ENCODE measurements at regions not wholly inside any gene's neighbourhood (a gene's known extent, or its start where the extent isn't known, plus 50 kb on each side); places are given as distances from the start of the nearest gene placed in this dataset.
"Not testable (repeated sequence)": the region's sequence is repeated elsewhere in the genome, so short reads cannot be mapped to it uniquely, and the experiment has no call there.

DNA sequence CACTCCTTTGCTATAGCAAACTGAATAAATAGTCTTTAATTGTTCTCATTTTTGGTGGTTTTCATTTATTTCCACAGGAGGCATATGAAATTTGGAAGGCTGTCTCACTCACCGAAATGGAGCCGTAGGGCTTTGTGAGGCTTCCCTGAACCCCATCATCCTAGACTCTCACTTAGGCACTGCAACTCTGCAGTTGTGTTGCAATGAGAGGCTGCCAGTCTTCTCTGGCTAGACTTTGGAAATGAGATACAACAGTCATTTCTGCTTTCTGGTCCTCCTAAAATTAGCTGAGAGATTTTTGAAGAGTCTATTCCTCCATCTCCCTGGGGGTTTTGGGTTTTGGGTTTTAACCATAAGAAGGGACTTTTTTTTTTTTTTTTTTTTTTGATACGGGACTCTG, 146.5 kb downstream of the SH3BGRL start:
- DNase-seq: no peak

DNA sequence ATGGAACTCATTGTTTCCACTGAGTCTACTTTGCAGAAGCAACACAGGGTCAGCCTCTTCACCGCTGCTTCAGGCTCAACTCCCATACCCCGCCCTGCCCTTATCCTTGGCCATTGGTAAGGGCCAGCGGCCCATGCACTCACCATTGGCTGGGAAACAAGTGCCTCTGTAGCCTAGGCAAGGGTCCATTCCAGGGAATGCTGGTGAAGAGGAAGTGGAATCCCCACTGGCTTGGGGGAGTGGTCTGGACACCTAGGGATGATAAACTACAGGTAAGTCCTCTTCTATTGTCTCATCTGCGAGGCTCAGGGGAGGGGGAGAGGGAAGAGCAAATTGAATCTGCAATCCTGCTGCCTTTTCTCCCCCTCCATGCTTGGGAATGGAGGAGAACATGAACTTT, 153.1 kb downstream of the SH3BGRL start:
- DNase-seq: no peak

DNA sequence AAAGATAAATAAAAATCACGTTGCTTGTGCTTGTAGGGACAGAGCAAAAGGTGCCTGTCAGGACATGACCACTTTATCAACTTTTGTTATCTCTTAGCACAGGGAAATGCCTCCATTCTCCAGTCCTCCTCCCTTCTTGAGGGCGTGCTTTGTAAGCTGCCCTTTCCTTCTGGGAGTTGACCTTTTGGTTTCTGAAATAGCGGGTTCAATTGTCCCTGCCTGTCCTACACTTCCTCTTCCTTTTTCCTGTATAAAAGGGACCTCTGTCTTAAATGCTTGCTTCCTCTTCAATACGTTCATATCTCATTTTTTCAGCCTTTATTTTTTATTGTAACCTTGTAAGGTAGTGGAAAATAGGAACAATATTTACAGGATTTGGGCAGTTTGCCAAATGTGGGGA, 153.5 kb downstream of the SH3BGRL start:
- no peak for DNase-seq

DNA sequence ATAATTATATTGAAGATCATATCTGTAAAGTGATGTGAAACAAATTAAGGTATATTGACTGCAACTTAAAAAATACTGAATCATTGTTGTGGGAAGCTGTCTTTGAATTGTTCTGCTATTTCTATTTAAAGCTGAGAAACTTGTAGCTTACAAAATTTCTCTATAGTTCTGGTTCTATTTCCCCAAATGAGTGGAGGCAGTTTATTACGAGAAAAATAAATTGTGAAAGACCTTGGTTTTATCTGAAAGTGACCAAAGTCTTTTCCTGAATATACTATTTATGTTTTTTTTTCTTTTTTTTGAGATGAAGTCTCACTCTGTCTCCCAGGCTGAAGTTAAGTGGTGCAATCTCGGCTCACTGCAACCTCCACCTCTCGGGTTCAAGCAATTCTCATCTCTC, 165.4 kb downstream of the SH3BGRL start:
- DNase-seq: no peak

DNA sequence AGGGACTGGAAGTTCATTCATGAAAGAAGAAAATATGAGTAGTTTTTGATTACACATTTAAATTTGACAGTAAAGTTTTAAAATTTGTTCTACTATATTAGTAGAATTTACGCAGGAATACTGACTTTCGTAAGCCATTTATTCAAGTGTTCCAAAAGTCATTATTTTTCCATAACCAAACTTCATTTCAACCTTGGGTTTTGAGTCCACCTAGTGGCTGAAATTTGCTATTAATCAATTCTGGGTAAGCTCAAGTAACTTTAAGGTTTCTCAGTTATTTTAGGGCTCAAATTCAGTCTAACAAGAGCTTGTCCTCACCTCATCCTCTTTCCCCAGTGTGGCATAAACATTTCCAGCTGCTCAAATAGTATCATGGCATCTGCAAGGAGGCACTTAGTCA, 175.4 kb downstream of the SH3BGRL start:
- DNase-seq: peak in 1 of 6 experiments; percentile 12

DNA sequence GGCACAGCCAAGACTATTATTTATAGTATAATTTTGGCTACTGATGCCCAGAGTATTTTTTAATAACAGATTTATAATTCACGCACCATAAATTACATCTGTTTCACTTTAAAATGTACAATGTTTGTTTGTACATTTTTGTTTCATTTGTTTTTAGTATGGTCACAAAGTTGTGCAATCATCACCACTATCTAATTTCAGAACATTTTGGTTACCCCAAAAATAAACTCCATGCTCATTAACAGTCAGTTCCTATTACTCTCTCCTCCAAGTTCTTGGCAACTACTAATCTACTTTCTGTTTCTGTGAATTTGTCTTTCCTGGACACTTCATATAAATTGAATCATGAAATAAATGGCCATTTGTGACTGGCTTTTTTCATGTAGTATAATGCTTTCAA, 176.7 kb downstream of the SH3BGRL start:
- no peak for DNase-seq

DNA sequence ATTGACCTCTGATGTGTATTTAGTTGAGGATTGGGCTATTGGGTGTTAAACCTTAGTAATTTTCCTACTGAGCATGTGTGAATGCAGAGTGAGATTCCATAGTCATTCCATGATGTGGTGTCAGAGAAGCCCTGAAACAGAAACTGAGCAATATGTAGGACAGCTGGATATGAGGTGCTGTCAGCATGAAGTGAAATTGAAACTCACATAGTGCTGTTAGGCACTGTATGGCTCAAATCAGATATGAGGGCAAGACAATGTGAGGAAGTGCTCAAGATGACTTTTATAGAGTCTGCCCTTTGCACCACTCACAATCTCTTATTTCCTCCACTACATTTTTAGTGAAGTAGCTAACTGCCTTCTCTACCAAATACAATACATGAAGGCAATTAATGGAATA, 188.3 kb downstream of the SH3BGRL start:
- DNase-seq: no peak

DNA sequence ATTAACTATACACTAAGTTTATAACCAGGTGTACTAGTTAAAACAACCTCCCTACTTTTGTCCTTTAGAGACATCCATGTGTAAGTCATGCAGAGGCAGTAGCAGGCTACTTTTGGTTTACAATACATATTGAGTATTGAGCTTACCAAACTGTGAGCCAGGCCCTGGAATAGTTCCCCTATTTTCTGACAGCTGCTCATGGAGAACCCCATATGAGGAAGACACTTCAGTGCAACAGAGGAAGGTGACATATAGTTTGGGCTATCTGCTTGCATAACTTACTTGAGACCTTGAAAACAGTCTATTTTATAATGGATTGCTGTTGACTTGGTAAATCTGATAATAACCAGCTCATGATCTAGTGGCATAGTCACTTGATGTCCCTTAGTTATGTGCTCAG, 190.5 kb downstream of the SH3BGRL start:
- DNase-seq: no peak

DNA sequence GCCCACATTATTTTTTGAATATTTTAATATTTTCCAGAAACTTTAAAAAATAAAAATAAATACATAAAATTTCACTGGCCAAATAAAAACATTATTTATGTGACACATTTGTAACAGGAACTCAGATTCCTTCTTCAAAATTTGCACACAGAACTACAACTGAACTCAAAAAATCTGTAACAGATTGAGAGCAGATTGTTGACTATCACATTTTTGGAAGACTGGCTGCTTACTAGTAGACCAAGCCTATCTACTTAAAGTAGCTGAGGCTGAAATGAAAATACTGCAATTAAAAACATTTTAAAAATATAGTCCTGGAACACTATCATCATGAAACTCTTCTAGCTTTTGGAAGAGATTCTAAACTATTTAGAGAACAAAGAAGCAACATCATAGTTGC, 203.9 kb downstream of the SH3BGRL start:
- no peak for DNase-seq

DNA sequence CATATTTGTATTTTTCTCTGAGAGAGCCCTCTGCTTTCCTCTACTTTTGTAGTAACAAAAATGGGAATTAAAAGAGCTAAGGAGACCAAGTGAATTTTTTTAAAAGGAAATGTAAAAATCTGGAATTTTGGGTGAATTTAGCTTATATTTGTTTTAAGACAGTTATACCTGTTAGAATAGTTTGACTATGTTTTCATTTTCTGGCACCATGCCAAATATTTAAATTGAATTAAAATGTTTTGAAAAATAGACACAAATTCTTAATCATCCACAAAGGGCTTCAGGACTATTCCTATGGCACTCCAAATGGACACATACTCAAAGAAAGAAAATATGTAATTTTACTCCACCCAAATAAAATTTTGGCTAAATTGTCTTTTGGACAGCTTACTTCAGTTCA, 209.6 kb downstream of the SH3BGRL start:
- DNase-seq: peak in 1 of 6 experiments; percentile 0

DNA sequence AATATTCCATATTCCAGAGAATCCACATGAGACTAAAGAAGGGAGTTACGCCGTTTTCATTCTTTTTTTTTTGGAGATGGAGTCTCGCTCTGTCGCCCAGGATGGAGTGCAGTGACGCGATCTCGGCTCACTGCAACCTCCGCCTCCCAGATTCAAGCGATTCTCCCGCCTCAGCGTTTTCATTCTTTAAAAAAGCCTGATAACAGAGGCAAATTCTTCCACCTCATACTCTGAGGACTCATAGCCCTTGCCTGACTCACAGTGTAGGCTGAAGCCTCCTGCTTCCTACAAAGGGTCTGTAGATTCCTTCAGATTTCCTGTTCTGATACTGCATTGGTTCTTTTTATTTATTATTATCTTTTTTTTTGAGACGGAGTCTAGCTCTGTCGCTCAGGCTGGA, 210.5 kb downstream of the SH3BGRL start:
- no peak for DNase-seq

DNA sequence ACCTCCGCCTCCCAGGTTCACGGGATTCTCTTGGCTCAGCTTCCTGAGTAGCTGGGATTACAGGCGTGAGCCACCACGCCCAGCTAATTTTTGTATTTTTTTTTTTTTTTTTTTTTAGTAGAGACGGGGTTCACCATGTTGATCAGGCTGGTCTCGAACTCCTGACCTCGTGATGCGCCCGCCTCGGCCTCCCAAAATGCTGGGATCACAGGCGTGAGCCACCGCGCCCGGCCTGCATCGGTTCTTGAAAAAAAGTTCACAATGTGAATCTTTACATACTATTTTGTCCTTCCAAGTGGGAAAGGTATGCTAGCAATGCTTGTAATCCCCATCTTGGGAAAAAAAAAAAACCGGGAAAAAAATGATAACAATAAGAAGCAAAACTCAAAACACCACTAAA, 211.0 kb downstream of the SH3BGRL start:
- DNase-seq: not testable (repeated sequence)

DNA sequence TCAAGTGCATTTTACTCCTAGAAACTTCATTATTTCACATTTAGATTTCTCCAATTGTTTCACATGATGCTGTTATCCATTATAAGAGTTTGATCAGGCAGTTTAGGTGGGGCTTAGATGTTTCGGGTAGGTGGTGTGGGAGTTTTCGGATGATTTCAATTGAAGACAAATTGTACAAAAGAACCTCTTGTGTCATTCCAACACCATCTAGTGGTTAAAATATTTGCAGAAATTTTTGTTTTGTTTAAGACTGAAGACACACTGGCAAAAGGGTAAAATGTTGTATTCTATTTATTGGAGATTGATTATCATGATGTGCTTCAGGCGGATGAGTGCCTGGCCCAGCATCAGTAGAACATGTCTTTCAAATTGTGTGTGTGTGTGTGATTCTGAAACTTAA, 212.7 kb downstream of the SH3BGRL start:
- no peak for DNase-seq
